Activated T-cell treated with anti-CD3 and anti-CD28 coated beads, Interleukin-2, amount 50 U/mL, for 72 hours (primary cell): ENCODE measurements at regions not wholly inside any gene's neighbourhood (a gene's known extent, or its start where the extent isn't known, plus 50 kb on each side); places are given as distances from the start of the nearest gene placed in this dataset.
"Not testable (repeated sequence)": the region's sequence is repeated elsewhere in the genome, so short reads cannot be mapped to it uniquely, and the experiment has no call there.

ENCODE experiments used
- ATAC-seq, 2 donors: fragments of 150-1000 bp; cut with Tn5 transposase; replicated peaks in 1 of 2; 2 replicates each; pipeline ENCODE4 v1.10.0; 2021; ENCODE audit warnings: moderate library complexity in 2 of 2, mild to moderate bottlenecking in 1 of 2
- DNase-seq, 2 donors: peaks; one replicate each; pipeline ENCODE4 v3.0.0; 2021 to 2022; ENCODE audit warnings: mixed read lengths in 1 of 2
- H3K27ac Mint-ChIP-seq: one replicate; pipeline ENCODE4 v1.8.0; 2022; ENCODE audit warnings: mild to moderate bottlenecking, moderate library complexity, mixed read lengths
- H3K27me3 Mint-ChIP-seq: one replicate; pipeline ENCODE4 v1.8.0; 2022; ENCODE audit warnings: low read depth, mixed read lengths
- H3K36me3 Mint-ChIP-seq, 2 donors: one replicate each; pipeline ENCODE4 v1.8.0; 2022; ENCODE audit warnings: mixed read lengths in 2 of 2, mild to moderate bottlenecking in 1 of 2; ENCODE audit not compliant: insufficient read depth in 2 of 2
- H3K4me1 Mint-ChIP-seq: one replicate; pipeline ENCODE4 v1.8.0; 2022; ENCODE audit warnings: low read depth, mixed read lengths
- H3K4me3 Mint-ChIP-seq, 2 donors: one replicate each; pipeline ENCODE4 v1.8.0; 2022; ENCODE audit warnings: mild to moderate bottlenecking in 2 of 2, mixed read lengths in 2 of 2, moderate library complexity in 2 of 2
- H3K9me3 Mint-ChIP-seq, 2 donors: one replicate each; pipeline ENCODE4 v1.8.0; 2022; ENCODE audit warnings: mixed read lengths in 2 of 2

DNA sequence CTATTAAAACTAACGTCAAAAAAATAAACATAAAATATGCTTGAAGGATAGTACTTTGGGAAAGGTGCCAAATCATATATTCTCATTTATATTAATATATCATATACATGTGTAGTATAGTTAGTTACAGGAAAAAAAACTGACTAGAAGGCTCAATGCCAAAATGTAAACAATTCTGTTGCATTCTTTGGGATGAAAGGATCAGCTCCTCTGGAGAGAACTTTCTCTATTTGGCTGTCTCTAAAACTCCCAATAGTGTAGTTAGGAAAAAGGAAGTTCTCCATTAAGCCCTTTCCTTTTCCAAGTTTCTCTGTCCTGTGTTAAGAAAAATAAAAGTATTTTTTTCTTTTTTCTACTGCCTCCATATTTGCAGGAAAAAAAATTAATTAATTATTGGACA, 86.5 kb upstream of the BTN3A2 start:
- no peaks in the 10 kb centered on the region for H3K9me3 Mint-ChIP-seq
- DNase-seq = no peak
- no peak for ATAC-seq
- no peak overlapping the region for H3K4me3 Mint-ChIP-seq
- H3K27me3 Mint-ChIP-seq = no peaks in the 10 kb centered on the region
- H3K36me3 Mint-ChIP-seq = peaks cover 0 to 5% of the 10 kb centered on the region in 2 donors
- H3K27ac Mint-ChIP-seq = no peak overlapping the region
- peaks cover 17% of the 10 kb centered on the region for H3K4me1 Mint-ChIP-seq

DNA sequence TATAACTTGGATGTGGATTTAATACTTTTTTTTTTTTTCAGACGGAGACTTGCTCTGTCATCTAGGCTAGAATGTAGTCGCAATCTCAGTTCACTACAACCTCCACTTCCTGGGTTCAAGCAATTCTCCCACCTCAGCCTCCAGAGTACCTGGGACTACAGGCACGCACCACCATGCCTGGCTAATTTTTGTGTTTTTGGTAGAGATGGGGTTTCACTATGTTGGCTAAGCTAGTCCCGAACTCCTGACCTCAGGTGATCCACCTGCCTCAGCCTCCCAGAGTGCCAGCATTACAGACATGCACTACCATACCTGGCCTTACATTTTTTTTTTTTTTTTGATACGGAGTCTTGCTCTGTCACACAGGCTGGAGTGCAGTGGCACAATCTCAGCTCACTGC, 85.6 kb upstream of the BTN3A2 start:
- not testable (repeated sequence) for H3K36me3 Mint-ChIP-seq, H3K27me3 Mint-ChIP-seq, H3K4me3 Mint-ChIP-seq, DNase-seq, H3K9me3 Mint-ChIP-seq, ATAC-seq, H3K27ac Mint-ChIP-seq
- peaks cover 22% of the 10 kb centered on the region for H3K4me1 Mint-ChIP-seq

DNA sequence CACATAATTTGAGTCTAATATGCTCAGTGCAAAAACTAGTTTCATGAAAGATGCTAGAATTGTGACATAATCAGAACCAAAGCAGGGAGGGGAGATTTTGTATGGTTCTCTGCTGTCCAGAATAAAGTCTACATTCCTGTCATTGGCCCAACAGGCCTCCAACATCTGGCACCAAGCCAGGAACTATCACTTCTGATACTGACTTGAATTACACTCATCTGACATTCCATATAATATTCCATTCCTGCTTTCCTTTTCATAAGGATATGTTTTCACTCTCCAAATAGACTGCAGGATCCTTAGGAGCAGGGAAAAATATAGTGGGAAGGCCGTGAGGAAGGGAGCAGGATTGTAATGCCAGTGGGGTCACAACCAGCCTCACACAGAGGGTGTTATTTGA, 84.6 kb upstream of the BTN3A2 start:
- no peak for DNase-seq
- no peaks in the 10 kb centered on the region for H3K9me3 Mint-ChIP-seq
- H3K36me3 Mint-ChIP-seq = peaks cover 0 to 5% of the 10 kb centered on the region in 2 donors
- H3K4me1 Mint-ChIP-seq = peaks cover 31% of the 10 kb centered on the region
- no peak for ATAC-seq
- H3K4me3 Mint-ChIP-seq = no peak overlapping the region
- no peak overlapping the region for H3K27ac Mint-ChIP-seq
- H3K27me3 Mint-ChIP-seq = no peaks in the 10 kb centered on the region

DNA sequence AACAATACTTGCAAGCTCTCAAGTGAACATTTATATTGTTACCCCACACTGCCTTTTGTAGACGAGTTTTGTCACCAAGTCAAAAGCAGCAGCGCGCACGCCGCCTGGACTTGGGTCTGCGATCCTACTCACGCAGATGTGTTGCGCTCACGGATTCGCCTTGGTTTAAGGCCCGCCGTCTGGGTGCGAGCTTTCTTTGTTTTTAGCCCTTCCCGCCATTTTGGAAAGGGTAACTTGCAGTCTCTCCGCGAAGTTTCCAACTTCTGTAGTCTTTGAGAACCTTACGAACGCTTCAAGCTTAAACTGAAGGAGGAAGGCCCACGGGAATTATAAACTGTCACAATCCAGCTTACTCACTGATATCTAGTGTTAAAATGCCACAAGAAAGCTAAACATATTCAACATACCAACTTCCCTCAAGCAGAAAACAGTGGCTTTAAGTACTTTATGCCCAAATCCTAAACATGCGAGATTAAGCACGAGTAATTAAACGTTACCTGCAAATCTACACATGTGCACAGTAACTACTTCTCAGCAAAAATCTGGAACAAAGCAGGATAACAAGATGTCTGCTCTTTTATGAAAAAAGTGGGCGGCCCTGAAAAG, 80.4 kb upstream of the BTN3A2 start:
- Mint-ChIP-seq H3K4me1 (peaks cover 38% of the 10 kb centered on the region), H3K9me3 (peaks cover 0 to 2% of the 10 kb centered on the region in 2 donors), H3K27ac (peak overlapping the region; percentile 100), H3K27me3 (no peaks in the 10 kb centered on the region), H3K36me3 (peaks cover 3 to 5% of the 10 kb centered on the region in 2 donors), H3K4me3 (peak overlapping the region; percentile 88 to 95)
- ATAC-seq (peak; percentile 3 to 6), DNase-seq (peak; percentile 64 to 65)

DNA sequence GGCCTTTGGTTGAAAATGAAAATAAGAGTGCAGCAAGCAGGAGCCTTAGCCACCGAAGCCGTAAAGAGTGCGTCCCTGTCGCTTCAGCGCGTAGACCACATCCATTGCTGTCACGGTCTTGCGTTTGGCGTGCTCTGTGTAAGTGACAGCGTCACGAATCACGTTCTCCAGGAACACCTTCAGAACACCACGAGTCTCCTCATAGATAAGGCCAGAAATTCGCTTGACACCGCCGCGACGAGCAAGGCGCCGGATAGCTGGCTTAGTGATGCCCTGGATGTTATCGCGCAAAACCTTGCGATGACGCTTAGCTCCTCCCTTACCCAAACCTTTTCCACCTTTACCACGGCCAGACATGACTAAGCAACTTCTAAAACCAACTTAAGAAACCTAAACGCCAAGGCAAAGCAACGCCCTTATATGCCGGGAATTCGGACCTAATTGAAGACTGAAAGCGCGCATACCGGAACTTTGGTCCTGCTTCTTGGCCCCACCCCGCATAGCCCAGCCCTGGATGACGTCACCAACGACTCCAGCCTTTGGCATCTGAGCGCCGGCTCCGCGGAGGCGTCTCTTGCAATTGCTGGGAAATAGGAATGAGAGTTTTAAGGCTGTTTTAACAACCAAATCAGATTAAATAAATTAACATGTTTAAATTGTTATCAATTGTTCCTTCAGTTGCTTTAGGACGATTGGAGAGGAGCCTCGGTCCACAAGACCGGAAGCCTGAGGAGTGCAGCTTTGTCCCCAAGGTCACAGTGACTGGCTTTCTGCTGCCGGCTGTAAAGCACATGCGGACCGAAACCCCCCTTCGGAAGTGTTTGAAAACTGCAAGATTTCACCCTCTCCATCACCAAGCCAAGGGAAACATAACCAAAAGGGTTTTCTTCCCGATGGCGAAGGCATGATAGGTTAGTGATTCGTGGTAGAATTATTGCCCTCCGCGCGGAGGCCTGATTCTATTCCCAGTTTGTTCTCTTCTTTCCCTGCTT, 79.6 kb upstream of the BTN3A2 start:
- ATAC-seq = peak; percentile 83 to 86
- no peaks in the 10 kb centered on the region for H3K27me3 Mint-ChIP-seq
- H3K36me3 Mint-ChIP-seq = peaks cover 3 to 4% of the 10 kb centered on the region in 2 donors
- peaks cover 0 to 2% of the 10 kb centered on the region in 2 donors for H3K9me3 Mint-ChIP-seq
- peak overlapping the region; percentile 100 for H3K27ac Mint-ChIP-seq
- peak; percentile 94 to 96 for DNase-seq
- peak overlapping the region; percentile 88 to 95 for H3K4me3 Mint-ChIP-seq
- H3K4me1 Mint-ChIP-seq = peaks cover 38% of the 10 kb centered on the region

DNA sequence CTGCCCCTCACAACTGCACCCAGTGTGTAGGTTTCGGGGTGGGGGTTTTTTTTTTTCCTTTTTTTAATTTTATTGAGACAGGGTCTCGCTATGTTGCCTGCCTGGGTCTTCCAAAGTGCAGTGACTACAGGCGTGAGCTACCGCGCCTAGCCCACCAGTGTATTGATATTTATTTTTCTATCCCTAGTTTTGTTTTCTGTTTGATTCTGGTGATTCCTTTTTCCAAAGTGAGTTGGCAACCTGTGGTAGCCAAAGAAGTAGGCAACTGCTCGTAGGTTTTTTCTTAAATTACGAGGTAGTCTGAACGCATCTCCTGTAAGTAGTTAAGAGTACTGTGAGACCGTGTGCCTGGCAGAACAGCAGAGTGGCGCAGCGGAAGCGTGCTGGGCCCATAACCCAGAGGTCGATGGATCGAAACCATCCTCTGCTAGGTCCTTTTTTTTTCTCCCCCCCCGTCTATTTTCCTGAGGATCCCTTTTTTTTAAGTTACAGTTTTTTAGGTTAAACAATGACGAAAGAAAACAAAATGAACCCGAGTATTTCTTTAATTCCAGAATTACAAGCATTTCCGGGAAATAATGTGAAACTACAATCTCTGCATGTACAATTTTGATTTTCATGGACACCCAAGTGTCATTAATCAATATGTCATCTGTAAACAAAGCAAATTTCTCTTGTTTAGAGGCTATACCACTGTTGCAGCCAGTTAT, 78.7 kb upstream of the BTN3A2 start:
- Mint-ChIP-seq H3K27me3 (no peaks in the 10 kb centered on the region), H3K27ac (peak overlapping the region; percentile 100), H3K36me3 (peaks cover 2 to 3% of the 10 kb centered on the region in 2 donors), H3K4me1 (peaks cover 38% of the 10 kb centered on the region), H3K4me3 (peak overlapping the region; percentile 88 to 95), H3K9me3 (peaks cover 0 to 2% of the 10 kb centered on the region in 2 donors)
- peak; percentile 70 to 77 for DNase-seq
- no peak for ATAC-seq

DNA sequence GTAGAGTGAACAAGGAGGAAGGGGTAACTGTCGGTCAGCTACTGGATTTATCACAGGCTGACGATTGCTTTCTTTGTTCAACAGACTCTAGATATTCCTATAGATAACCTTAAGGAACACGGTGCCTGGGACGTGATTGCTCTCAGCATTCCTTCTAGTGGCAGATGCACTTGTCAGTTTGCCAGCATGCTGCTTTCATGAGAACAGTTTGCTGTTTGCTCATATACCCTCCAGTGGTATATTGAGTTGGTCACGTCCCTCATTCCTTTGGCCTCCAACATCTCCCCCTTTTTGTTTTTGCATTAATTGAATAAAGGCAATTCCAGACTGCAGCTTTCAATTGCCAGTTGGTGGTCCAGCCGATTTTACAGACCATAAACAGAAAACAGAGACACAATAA, 76.8 kb upstream of the BTN3A2 start:
- Mint-ChIP-seq H3K9me3 (peaks cover 0 to 2% of the 10 kb centered on the region in 2 donors), H3K36me3 (peaks cover 2 to 3% of the 10 kb centered on the region in 2 donors), H3K27ac (no peak overlapping the region), H3K4me3 (no peak overlapping the region), H3K27me3 (no peaks in the 10 kb centered on the region), H3K4me1 (peaks cover 30% of the 10 kb centered on the region)
- ATAC-seq (no peak), DNase-seq (no peak)

DNA sequence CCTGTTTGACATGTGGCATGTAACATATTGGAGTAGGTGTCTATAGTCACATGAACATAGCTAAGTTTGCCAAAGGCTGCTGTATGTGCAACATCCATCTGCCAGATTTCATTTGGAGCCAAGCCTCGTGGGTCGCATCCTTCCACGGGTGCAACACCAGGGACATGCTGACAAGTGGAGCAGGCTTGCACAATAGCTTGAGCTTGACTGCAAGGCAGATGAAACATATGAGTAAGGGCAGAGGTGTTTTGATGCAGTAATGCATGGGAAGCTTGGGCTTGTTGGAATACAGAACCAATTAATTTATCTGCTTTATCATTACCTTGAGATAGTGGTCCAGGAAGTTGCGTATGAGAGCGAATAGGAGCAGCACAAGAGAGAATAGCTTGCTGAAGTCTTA, 74.1 kb upstream of the BTN3A2 start:
- H3K27ac Mint-ChIP-seq = no peak overlapping the region
- peaks cover 0 to 2% of the 10 kb centered on the region in 2 donors for H3K9me3 Mint-ChIP-seq
- no peaks in the 10 kb centered on the region for H3K27me3 Mint-ChIP-seq
- H3K4me3 Mint-ChIP-seq = no peak overlapping the region
- DNase-seq (no peak), ATAC-seq (no peak)
- peaks cover 19% of the 10 kb centered on the region for H3K4me1 Mint-ChIP-seq
- peaks cover 0 to 3% of the 10 kb centered on the region in 2 donors for H3K36me3 Mint-ChIP-seq

DNA sequence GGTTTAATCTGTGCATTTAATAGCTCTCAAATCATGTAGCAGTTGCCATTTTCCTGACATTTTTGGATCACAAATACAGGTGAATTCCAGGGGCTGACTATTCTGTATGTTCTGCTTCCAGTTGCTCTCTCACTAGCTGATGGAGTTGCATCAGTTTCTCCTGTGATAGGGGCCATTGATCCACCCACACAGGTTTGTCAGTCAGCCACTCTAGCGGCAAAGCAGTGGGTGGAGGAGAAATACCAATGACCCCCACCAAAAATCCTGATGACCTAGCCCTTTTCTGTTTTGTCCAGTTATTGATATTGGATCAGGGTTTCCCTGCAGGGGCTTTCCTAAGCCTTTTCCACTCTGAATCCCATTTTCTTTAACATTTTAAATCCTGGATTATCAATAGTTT, 72.3 kb upstream of the BTN3A2 start:
- no peak for DNase-seq
- H3K27ac Mint-ChIP-seq = no peak overlapping the region
- H3K4me1 Mint-ChIP-seq = peaks cover 25% of the 10 kb centered on the region
- H3K36me3 Mint-ChIP-seq = no peaks in the 10 kb centered on the region
- H3K4me3 Mint-ChIP-seq = no peak overlapping the region
- H3K9me3 Mint-ChIP-seq = no peaks in the 10 kb centered on the region
- H3K27me3 Mint-ChIP-seq = peaks cover 9% of the 10 kb centered on the region
- no peak for ATAC-seq

DNA sequence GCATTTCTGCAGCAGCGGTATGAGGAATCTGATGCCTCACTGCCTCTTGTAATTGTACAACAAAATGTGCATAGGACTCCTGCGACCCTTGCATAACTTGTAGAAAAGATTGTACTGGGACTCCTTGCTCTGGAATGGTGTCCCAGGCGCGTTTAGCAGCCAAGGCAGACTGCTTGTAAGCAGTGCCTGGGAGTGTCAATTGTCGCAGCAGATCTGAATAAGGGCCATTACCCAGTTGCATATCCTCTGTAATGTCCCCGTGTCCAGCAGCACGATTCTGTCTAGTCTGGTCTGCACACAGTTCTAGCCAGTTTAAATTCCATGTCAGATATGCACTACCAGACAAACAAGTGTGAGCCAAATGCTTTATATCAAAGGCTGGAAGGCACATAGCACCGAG, 70.7 kb upstream of the BTN3A2 start:
- DNase-seq = no peak
- no peak overlapping the region for H3K4me3 Mint-ChIP-seq
- no peaks in the 10 kb centered on the region for H3K36me3 Mint-ChIP-seq
- H3K27ac Mint-ChIP-seq = no peak overlapping the region
- H3K27me3 Mint-ChIP-seq = peaks cover 9% of the 10 kb centered on the region
- peaks cover 25% of the 10 kb centered on the region for H3K4me1 Mint-ChIP-seq
- ATAC-seq = no peak
- no peaks in the 10 kb centered on the region for H3K9me3 Mint-ChIP-seq

DNA sequence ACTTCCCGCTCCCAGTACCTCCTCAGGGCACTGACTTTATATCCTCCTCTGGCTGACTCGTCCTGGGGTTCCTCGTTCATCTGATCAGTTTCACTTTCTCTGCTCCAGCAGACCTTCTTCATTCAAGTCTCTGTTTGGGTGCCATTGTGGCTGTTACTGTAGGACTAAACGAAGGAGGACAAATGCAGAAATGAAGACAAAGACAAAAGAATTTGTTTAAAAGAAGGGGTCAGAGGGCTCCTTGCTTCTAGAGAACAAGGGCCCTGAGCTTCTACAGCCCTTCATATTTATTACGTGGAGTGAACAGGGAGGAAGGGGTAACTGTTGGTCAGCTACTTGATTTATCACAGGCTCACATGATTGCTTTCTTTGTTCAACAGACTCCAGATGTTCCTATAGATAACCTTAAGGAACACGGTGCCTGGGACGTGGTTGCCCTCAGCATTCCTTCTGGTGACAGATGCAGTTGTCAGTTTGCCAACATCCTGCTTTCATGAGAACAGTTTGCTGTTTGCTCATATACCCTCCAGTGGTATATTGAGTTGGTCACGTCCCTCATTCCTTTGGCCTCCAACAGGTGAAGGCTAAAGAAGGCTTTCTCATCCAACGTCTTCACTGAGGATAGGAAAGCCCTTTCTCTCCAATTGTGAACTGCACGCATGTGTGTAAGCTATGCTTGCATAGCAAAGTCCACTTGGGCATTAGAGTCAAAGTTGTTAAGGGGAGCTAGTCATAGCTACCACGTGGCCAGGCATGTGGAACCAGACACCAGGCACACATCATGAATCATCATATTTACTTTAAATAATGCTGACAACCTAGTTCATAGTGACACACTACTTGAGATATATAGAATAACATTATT, 69.1 kb upstream of the BTN3A2 start:
- H3K4me3 Mint-ChIP-seq = peak overlapping the region; percentile 32 to 40

DNA sequence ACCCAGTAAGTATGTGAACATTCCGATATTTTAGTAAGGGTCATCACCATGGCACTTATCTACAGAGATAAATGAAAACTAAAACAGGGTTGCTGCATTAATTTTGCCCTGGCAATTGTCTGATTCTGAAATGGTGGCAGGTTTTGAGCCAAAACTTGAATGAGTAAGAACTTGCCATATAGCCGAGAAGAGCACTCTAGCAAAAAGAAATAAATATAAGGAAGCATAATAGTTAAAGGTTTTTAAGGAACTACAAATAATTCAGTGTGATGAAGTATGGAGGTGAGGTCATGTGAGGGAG, 68.5 kb upstream of the BTN3A2 start:
- Mint-ChIP-seq H3K9me3 (no peaks in the 10 kb centered on the region), H3K4me1 (peaks cover 42% of the 10 kb centered on the region), H3K4me3 (no peak overlapping the region), H3K27ac (no peak overlapping the region), H3K36me3 (no peaks in the 10 kb centered on the region), H3K27me3 (peaks cover 9% of the 10 kb centered on the region)
- no peak for ATAC-seq
- no peak for DNase-seq

More for the DNA sequence above, 69.1 kb upstream of the BTN3A2 start:
- Mint-ChIP-seq H3K36me3 (no peaks in the 10 kb centered on the region), H3K4me1 (peaks cover 36% of the 10 kb centered on the region), H3K9me3 (no peaks in the 10 kb centered on the region), H3K27ac (no peak overlapping the region), H3K27me3 (peaks cover 9% of the 10 kb centered on the region)
- ATAC-seq (peak in 1 of 2 donors; percentile 22), DNase-seq (no peak)
